ENCODE measurements at regions not wholly inside any gene's neighbourhood (a gene's known extent, or its start where the extent isn't known, plus 50 kb on each side); places are given as distances from the start of the nearest gene placed in this dataset.
"Not testable (repeated sequence)": the region's sequence is repeated elsewhere in the genome, so short reads cannot be mapped to it uniquely, and the experiment has no call there.

- no peak for DNase-seq
Measured at GRCh38 chr7:49486974-49487829, 286.2 kb upstream of the VWC2 start.

- no peak for DNase-seq
Measured at GRCh38 chr7:49487830-49488140, 285.7 kb upstream of the VWC2 start.

- no peak for DNase-seq
Measured at GRCh38 chr7:49488573-49488972, 284.9 kb upstream of the VWC2 start.

- DNase-seq: no peak
Measured at GRCh38 chr7:49497471-49497870, 276.0 kb upstream of the VWC2 start.

- DNase-seq: no peak
Measured at GRCh38 chr7:49500741-49501140, 272.7 kb upstream of the VWC2 start.

GRCh38 chr7:49507206-49507605 lies 266.2 kb upstream of the VWC2 start:
- DNase-seq: not testable (repeated sequence)

- peak; percentile 6 for DNase-seq
Measured at GRCh38 chr7:49513911-49514310, 259.5 kb upstream of the VWC2 start.

GRCh38 chr7:49520951-49521350 lies 252.5 kb upstream of the VWC2 start:
- DNase-seq: no peak

- no peak for DNase-seq
Measured at GRCh38 chr7:49522111-49522510, 251.3 kb upstream of the VWC2 start.

GRCh38 chr7:49523870-49524269 lies 249.6 kb upstream of the VWC2 start:
- no peak for DNase-seq

GRCh38 chr7:49527182-49527581 lies 246.3 kb upstream of the VWC2 start:
- DNase-seq: no peak

- DNase-seq: no peak
Measured at GRCh38 chr7:49530481-49530880, 243.0 kb upstream of the VWC2 start.

- DNase-seq: no peak
Measured at GRCh38 chr7:49563693-49564378, 209.6 kb upstream of the VWC2 start.

GRCh38 chr7:49564379-49564714 lies 209.1 kb upstream of the VWC2 start:
- no peak for DNase-seq

- no peak for DNase-seq
Measured at GRCh38 chr7:49577576-49577975, 195.9 kb upstream of the VWC2 start.

GRCh38 chr7:49579408-49579807 lies 194.0 kb upstream of the VWC2 start:
- no peak for DNase-seq

- no peak for DNase-seq
Measured at GRCh38 chr7:49580000-49580399, 193.4 kb upstream of the VWC2 start.

- no peak for DNase-seq
Measured at GRCh38 chr7:49580761-49581160, 192.7 kb upstream of the VWC2 start.

GRCh38 chr7:49583440-49583839 lies 190.0 kb upstream of the VWC2 start:
- no peak for DNase-seq

GRCh38 chr7:49596701-49597491 lies 176.5 kb upstream of the VWC2 start:
- no peak for DNase-seq

- no peak for DNase-seq
Measured at GRCh38 chr7:49597805-49598204, 175.6 kb upstream of the VWC2 start.

- no peak for DNase-seq
Measured at GRCh38 chr7:49611951-49612350, 161.5 kb upstream of the VWC2 start.

GRCh38 chr7:49613759-49614158 lies 159.7 kb upstream of the VWC2 start:
- no peak for DNase-seq

- DNase-seq: not testable (repeated sequence)
Measured at GRCh38 chr7:49614974-49615373, 158.5 kb upstream of the VWC2 start.

Data from DMS79 treated with DMSO at 0.1 percent for 48 hours (cell line).